PC-3 (cell line): ENCODE measurements at regions not wholly inside any gene's neighbourhood (a gene's known extent, or its start where the extent isn't known, plus 50 kb on each side); places are given as distances from the start of the nearest gene placed in this dataset.

Experiments used
- ATAC-seq: fragments of 200-7000 bp; cut with Tn5 transposase; 2 replicates; pipeline ENCODE4 v1.9.1; 2020; ENCODE audit warnings: mild to moderate bottlenecking, moderate library complexity
- BruUV-seq: library from RNA; stranded (reverse); fragments of 400-500 nt; replicated peaks from 2 replicates; lab custom pipeline; 2021; lab: Mats Ljungman, UMichigan
- CTCF ChIA-PET: fragments of 300-600 bp; sonication (Branson Sonifier 250); formaldehyde crosslinking; loops from one replicate; lab custom pipeline; 2022; ENCODE audit warnings: antibody characterized with exemption; lab: Charles Lee
- POLR2A ChIA-PET: fragments of 300-600 bp; sonication (Branson Sonifier 250); formaldehyde crosslinking; loops from one replicate; lab custom pipeline; 2022; ENCODE audit warnings: antibody characterized with exemption; ENCODE audit not compliant: unreplicated experiment; lab: Charles Lee
- DNase-seq: peaks from one replicate; pipeline ENCODE4 v3.0.0-alpha.2; 2015
- H2AFZ ChIP-seq: fragments of 300-600 bp; sonication (generic); 2 replicates; pipeline ENCODE4 v1.6.0; 2016; ENCODE audit warnings: antibody characterized with exemption, low read length
- H3F3A ChIP-seq: fragments of 300-600 bp; sonication (generic); one replicate; pipeline ENCODE4 v1.6.0; 2017; ENCODE audit warnings: antibody characterized with exemption, low read length, control low read depth, mild to moderate bottlenecking; ENCODE audit not compliant: unreplicated experiment
- H3K27ac ChIP-seq: fragments of 300-600 bp; sonication (generic); 2 replicates; pipeline ENCODE4 v1.5.1; 2016; ENCODE audit warnings: mild to moderate bottlenecking, low read length
- H3K27me3 ChIP-seq: fragments of 300-600 bp; sonication (generic); 2 replicates; pipeline ENCODE4 v1.6.1; 2016; ENCODE audit warnings: low read length, mixed read lengths
- H3K36me3 ChIP-seq: fragments of 300-600 bp; sonication (generic); 2 replicates; pipeline ENCODE4 v1.6.1; 2016; ENCODE audit warnings: low read depth, mixed run types, low read length, mixed read lengths
- H3K4me1 ChIP-seq: fragments of 300-600 bp; sonication (generic); 2 replicates; pipeline ENCODE4 v1.5.1; 2016; ENCODE audit warnings: low read length; ENCODE audit not compliant: insufficient read depth
- H3K4me2 ChIP-seq: fragments of 300-600 bp; sonication (generic); 2 replicates; pipeline ENCODE4 v1.6.0; 2016; ENCODE audit warnings: low read length
- H3K4me3 ChIP-seq: fragments of 300-600 bp; sonication (generic); 2 replicates; pipeline ENCODE4 v1.5.1; 2016; ENCODE audit warnings: mild to moderate bottlenecking, low read length, mixed read lengths
- H3K79me2 ChIP-seq: fragments of 300-600 bp; sonication (generic); 2 replicates; pipeline ENCODE4 v1.6.1; 2017; ENCODE audit warnings: low read length, mixed read lengths
- H3K9ac ChIP-seq: fragments of 300-600 bp; sonication (generic); 2 replicates; pipeline ENCODE4 v1.6.0; 2016; ENCODE audit warnings: mild to moderate bottlenecking, low read length
- H3K9me2 ChIP-seq: fragments of 300-600 bp; sonication (generic); replicated peaks from 2 replicates; pipeline ENCODE4 v1.6.1; 2016; ENCODE audit warnings: mixed run types, low read length, mixed read lengths
- H3K9me3 ChIP-seq: fragments of 300-600 bp; sonication (generic); 2 replicates; pipeline ENCODE4 v1.6.1; 2016; ENCODE audit warnings: low read length, mixed read lengths
- H4K20me1 ChIP-seq: fragments of 300-600 bp; sonication (generic); 2 replicates; pipeline ENCODE4 v1.6.1; 2016; ENCODE audit warnings: low read length, mixed read lengths
- CTCF ChIP-seq: fragments of 300-600 bp; sonication (generic); conservative IDR thresholded peaks from 2 replicates; pipeline ENCODE4 v1.5.1; 2017; ENCODE audit warnings: antibody characterized with exemption, low read depth, mild to moderate bottlenecking, low read length
- EZH2 ChIP-seq: fragments of 300-600 bp; sonication (generic); IDR thresholded peaks from one replicate; pipeline ENCODE4 v1.6.1; 2017; ENCODE audit warnings: antibody characterized with exemption, mild to moderate bottlenecking, low read length; ENCODE audit not compliant: unreplicated experiment
- EZH2phosphoT487 ChIP-seq: fragments of 300-600 bp; sonication (generic); IDR thresholded peaks from 2 replicates; pipeline ENCODE4 v1.6.1; 2018; ENCODE audit warnings: mild to moderate bottlenecking, antibody characterized with exemption, low read length, borderline replicate concordance
- intact Hi-C: fragments of 100-400 bp; cut with micrococcal nuclease; formaldehyde crosslinking; loops from 2 replicates; pipeline ENCODE4 v1.9.0; 2023

DNA sequence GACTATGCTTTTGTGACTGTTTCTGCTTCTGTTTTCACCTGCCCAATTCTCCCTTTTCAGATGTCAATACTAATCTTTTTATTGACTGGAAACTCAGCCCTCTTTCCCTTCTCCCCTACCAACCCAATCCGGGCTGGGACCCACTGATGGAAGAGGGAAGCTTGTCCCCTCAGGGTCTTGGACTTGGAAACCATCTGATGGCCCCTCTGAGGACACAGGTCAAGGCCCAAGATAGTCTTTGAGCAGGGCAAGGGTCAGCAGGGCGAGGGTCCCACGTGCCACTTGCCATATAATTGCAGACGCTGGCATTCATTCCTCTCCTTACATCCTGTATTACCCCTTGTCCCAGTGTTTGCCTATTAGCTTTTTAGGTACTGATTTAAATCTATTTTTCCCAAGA lies 678.2 kb upstream of the FANCL start:
- no peaks in the 10 kb centered on the region for H3K79me2 ChIP-seq
- TF ChIP-seq CTCF: no peak
- no peak for TF ChIP-seq EZH2
- TF ChIP-seq EZH2phosphoT487: no peak
- no peaks in the 10 kb centered on the region for H3K9me3 ChIP-seq
- H3K9ac ChIP-seq: no peak overlapping the region
- H3K4me2 ChIP-seq: no peak overlapping the region
- no peak overlapping the region for H2AFZ ChIP-seq
- no peaks in the 10 kb centered on the region for H4K20me1 ChIP-seq
- BruUV-seq: no TSS peak
- DNase-seq: no peak
- H3K9me2 ChIP-seq: no peaks in the 10 kb centered on the region
- intact Hi-C loops: no loop called here
- no peak for ATAC-seq
- H3K27ac ChIP-seq: no peak overlapping the region
- POLR2A ChIA-PET: no interaction called here
- CTCF ChIA-PET: no interaction called here
- no peaks in the 10 kb centered on the region for H3F3A ChIP-seq
- H3K4me1 ChIP-seq: no peaks in the 10 kb centered on the region
- peaks cover 42% of the 10 kb centered on the region for H3K27me3 ChIP-seq
- H3K4me3 ChIP-seq: no peak overlapping the region
- H3K36me3 ChIP-seq: no peaks in the 10 kb centered on the region

DNA sequence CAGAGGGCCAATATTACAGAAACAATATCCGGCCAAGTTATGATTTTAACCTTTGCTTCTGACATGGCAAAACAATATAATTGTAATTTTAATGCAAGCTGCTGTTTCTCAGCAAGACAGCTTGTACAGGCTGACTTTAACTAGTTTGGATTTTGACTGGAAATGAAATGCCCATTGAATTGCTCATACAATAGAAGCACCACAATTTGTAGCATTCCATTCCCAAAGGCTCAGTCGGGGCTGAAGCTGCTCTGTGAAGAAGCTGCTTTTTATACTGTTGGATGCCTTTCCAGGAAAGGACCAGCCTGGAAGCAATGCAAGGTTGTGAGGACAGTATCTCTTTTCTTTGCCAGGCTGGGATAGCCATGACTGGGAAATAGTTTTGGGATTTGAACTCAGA lies 677.0 kb upstream of the FANCL start:
- Histone ChIP-seq H3K9me3 (no peaks in the 10 kb centered on the region), H3K4me3 (no peak overlapping the region), H3K27ac (no peak overlapping the region), H3K27me3 (peaks cover 54% of the 10 kb centered on the region), H3K9ac (no peak overlapping the region), H3K79me2 (no peaks in the 10 kb centered on the region), H3K36me3 (no peaks in the 10 kb centered on the region), H3F3A (no peaks in the 10 kb centered on the region), H3K4me1 (no peaks in the 10 kb centered on the region), H4K20me1 (no peaks in the 10 kb centered on the region), H2AFZ (no peak overlapping the region), H3K4me2 (no peak overlapping the region), H3K9me2 (no peaks in the 10 kb centered on the region)
- POLR2A ChIA-PET: no interaction called here
- TF ChIP-seq EZH2phosphoT487 (no peak), EZH2 (no peak), CTCF (no peak)
- DNase-seq: no peak
- CTCF ChIA-PET: no interaction called here
- no TSS peak for BruUV-seq
- ATAC-seq: no peak
- intact Hi-C loops: no loop called here

DNA sequence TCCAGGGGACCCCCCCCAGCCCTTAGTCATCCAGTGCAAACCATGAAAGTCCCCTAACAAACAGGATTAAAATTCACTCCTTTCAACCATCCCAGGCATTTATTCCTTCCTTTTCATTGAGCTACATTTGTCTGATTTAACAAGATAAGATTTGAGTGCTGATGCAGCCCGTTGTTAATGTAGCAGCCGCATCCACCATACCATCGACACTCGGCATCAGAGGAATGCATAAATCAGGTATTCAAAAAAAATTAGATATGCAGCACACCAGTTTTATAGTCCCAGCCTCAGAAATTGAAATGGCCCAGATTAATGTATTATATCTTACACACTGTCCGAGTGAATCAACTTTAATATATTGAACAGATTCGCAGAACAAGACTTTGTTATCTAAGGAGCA lies 676.5 kb upstream of the FANCL start:
- Histone ChIP-seq H3K79me2 (no peaks in the 10 kb centered on the region), H3K4me1 (no peaks in the 10 kb centered on the region), H3K9ac (no peak overlapping the region), H3K27ac (no peak overlapping the region), H4K20me1 (no peaks in the 10 kb centered on the region), H3K9me2 (no peaks in the 10 kb centered on the region), H3K9me3 (no peaks in the 10 kb centered on the region), H2AFZ (no peak overlapping the region), H3K27me3 (peaks cover 60% of the 10 kb centered on the region), H3K36me3 (no peaks in the 10 kb centered on the region), H3F3A (no peaks in the 10 kb centered on the region), H3K4me3 (no peak overlapping the region), H3K4me2 (no peak overlapping the region)
- no peak for DNase-seq
- ChIA-PET CTCF (no interaction called here), POLR2A (no interaction called here)
- no peak for ATAC-seq
- BruUV-seq: no TSS peak
- intact Hi-C loops: no loop called here
- TF ChIP-seq EZH2phosphoT487: no peak
- TF ChIP-seq EZH2: no peak
- TF ChIP-seq CTCF: no peak
